SK-N-MC (cell line): ENCODE measurements at regions not wholly inside any gene's neighbourhood (a gene's known extent, or its start where the extent isn't known, plus 50 kb on each side); places are given as distances from the start of the nearest gene placed in this dataset.
A peak's percentile ranks its signal among the peaks of the same experiment; 100 is the strongest.
"Not testable (repeated sequence)": the region's sequence is repeated elsewhere in the genome, so short reads cannot be mapped to it uniquely, and the experiment has no call there.

Experiments
- DNase-seq: peaks from one replicate; pipeline ENCODE4 v3.0.0-alpha.2; 2011; ENCODE audit warnings: low read depth, low spot score
- H3K27ac ChIP-seq: fragments of 200-600 bp; sonication (generic); 2 replicates; pipeline ENCODE4 v1.5.1; 2016; ENCODE audit warnings: mixed run types
- H3K36me3 ChIP-seq: fragments of 200-600 bp; sonication (generic); 2 replicates; pipeline ENCODE4 v1.6.1; 2017; ENCODE audit warnings: antibody characterized with exemption, low read length, mixed read lengths; ENCODE audit not compliant: insufficient read depth
- H3K4me3 ChIP-seq: fragments of 200-600 bp; sonication (generic); 2 replicates; pipeline ENCODE4 v1.5.1; 2016
- H3K9ac ChIP-seq: fragments of 200-600 bp; sonication (generic); 2 replicates; pipeline ENCODE4 v1.8.0; 2017; ENCODE audit warnings: mixed run types, mixed read lengths; ENCODE audit not compliant: insufficient read length
- H3K9me3 ChIP-seq: fragments of 200-600 bp; sonication (generic); 2 replicates; pipeline ENCODE4 v1.6.1; 2017; ENCODE audit warnings: low read depth, mild to moderate bottlenecking, antibody characterized with exemption, low read length, moderate library complexity, mixed read lengths
- EZH2 ChIP-seq: fragments of 200-600 bp; sonication (generic); IDR thresholded peaks from one replicate; pipeline ENCODE4 v1.6.1; 2017; ENCODE audit warnings: antibody characterized with exemption
- FOXP2 ChIP-seq: optimal IDR thresholded peaks from 2 replicates; pipeline ENCODE3; 2011; ENCODE audit warnings: mild to moderate bottlenecking, moderate library complexity; ENCODE audit not compliant: insufficient read depth; ENCODE audit errors: extremely low read length, control extremely low read depth
- POLR2AphosphoS5 ChIP-seq: IDR thresholded peaks from 2 replicates; pipeline ENCODE4 v1.6.1; 2012; ENCODE audit warnings: mild to moderate bottlenecking, low read depth, low read length, borderline replicate concordance

DNA sequence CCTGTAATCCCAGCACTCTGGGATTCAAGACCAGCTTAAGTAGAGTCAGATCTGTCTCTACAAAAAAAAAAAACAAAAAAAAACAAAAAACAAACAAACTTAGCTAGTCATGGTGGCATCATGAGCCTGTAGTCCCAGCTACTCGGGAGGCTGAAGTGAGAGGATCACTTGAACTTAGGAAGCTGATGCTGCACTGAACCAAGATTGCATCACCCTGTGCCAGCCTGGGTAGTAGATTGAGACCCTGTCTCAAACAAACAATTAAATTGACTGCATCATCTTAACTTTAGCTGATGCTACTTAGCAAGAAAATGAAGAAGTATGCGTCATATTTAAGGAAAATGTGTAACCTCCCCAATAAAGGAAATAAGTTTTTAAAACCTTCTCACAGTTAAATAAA, 136.6 kb upstream of the ATXN7L3B start:
- no peak for DNase-seq
- no peak overlapping the region for H3K4me3 ChIP-seq
- H3K9ac ChIP-seq: no peak overlapping the region
- TF ChIP-seq FOXP2 (no peak), POLR2AphosphoS5 (no peak), EZH2 (no peak)
- no peaks in the 10 kb centered on the region for H3K36me3 ChIP-seq
- no peak overlapping the region for H3K27ac ChIP-seq
- H3K9me3 ChIP-seq: no peaks in the 10 kb centered on the region

DNA sequence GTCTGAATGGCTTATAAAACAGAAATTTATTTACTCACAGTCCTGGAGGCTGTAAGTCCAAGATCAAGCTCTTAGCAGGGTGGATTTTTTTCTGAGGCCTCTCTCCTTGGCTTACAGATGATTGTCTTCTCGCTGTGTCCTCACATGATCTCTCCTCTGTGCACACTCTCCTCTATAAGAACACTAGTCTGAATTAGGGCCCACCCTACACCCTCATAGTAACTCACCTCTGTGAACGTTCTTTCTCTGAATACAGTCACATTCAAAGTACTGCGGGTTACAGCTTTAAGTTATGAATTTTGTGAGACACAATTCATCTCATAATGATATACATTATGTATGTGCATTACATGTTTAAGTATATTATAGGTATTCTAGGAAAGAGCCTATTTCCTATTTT, 135.7 kb upstream of the ATXN7L3B start:
- Histone ChIP-seq H3K36me3 (no peaks in the 10 kb centered on the region), H3K4me3 (no peak overlapping the region), H3K9me3 (no peaks in the 10 kb centered on the region), H3K9ac (no peak overlapping the region), H3K27ac (no peak overlapping the region)
- DNase-seq: no peak
- no peak for TF ChIP-seq POLR2AphosphoS5
- no peak for TF ChIP-seq FOXP2
- no peak for TF ChIP-seq EZH2

DNA sequence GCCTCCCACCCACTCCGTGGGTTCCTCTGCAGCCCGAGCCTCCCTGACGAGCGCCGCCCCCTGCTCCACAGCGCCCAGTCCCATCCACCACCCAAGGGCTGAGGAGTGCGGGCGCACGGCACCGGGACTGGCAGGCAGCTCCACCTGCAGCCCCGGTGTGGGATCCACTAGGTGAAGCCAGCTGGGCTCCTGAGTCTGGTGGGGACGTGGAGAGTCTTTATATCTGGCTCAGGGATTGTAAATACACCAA, 134.5 kb upstream of the ATXN7L3B start:
- not testable (repeated sequence) for H3K27ac ChIP-seq, H3K36me3 ChIP-seq, H3K9ac ChIP-seq, H3K9me3 ChIP-seq, H3K4me3 ChIP-seq, DNase-seq

DNA sequence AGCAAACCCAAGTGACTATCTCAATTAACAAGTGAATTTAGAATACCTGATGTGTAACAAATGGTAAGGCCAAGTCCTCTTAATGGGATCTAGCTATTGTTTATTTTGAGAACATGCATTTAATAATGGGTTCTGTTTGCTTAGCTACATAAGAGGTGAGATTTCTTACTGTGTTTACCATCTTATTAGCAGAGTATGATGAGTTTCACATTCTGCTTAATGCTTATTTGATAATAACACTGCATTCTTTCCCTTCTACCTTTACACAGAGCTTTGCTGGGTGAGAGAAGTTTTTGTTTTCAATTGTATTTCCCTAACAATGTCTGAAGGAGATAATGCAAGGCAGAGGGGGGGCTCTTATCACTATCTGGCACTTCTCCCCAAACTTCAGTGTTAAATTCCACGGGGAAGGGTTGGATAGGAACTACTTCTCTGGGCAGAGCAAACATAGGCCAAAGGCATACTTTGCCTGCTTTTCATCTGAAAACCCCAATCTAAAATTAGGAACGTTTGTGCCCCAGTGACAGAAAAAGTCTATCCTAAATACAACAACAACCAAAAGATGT, 129.0 kb upstream of the ATXN7L3B start:
- 0 out of 2 replicates have a peak overlapping the region, but pooled peaks have one; percentile 9 for H3K27ac ChIP-seq
- TF ChIP-seq FOXP2 (no peak), POLR2AphosphoS5 (no peak), EZH2 (no peak)

DNA sequence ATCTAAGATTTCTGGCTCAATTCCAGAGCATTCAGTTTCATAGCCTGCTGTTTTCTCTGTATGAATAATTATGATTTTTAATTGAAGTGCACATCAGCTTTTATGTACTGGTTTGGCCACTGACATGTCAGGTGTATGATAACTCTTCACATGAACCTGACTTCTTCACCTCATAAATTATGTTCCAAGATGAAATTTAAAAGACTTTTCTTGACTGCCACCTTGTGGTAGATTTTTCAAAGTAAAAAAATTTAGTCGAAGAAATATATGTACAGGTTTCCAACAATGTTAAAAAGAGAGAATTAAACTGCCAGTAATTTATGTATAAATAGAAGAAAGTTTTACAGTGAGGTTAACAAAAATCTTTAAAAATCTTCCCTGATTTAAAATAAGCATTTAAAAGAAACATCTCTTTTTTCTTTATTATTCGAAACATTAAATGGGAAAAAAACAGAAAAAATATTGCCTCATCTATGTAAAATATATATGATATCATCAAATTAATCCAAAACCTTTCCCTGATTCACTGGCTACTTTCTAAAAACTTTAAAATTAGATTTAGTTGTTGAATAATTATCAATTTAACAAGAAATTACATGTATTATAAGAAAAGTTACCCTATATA, 124.9 kb upstream of the ATXN7L3B start:
- Histone ChIP-seq H3K36me3 (no peaks in the 10 kb centered on the region), H3K9me3 (no peaks in the 10 kb centered on the region), H3K27ac (peak overlapping the region; percentile 57), H3K9ac (no peak overlapping the region), H3K4me3 (no peak overlapping the region)
- peak; percentile 51 for DNase-seq
- TF ChIP-seq EZH2: no peak
- no peak for TF ChIP-seq POLR2AphosphoS5
- no peak for TF ChIP-seq FOXP2

More for the DNA sequence above, 129.0 kb upstream of the ATXN7L3B start:
- DNase-seq: no peak
- Histone ChIP-seq H3K9ac (no peak overlapping the region), H3K9me3 (no peaks in the 10 kb centered on the region), H3K4me3 (no peak overlapping the region), H3K36me3 (no peaks in the 10 kb centered on the region)

DNA sequence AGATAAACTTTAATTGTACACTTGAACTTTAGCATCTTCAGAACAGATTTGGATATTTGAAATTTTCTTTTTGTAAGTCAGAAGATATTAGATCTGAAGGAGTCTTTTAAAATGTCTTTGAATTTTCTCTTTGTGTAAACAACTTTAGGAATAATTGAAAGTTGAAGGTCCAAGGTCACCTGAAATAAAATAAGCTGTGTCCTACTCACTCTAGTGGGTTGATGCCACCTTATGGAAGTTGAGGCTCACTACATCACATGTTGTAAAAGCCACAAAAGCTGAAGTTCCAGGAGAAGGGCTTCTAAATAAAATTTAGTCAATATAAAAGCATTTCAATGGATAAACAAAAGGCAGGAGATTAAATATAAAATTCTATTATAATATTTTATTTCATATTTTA, 122.0 kb upstream of the ATXN7L3B start:
- no peak overlapping the region for H3K4me3 ChIP-seq
- no peaks in the 10 kb centered on the region for H3K36me3 ChIP-seq
- no peaks in the 10 kb centered on the region for H3K9me3 ChIP-seq
- H3K9ac ChIP-seq: no peak overlapping the region
- DNase-seq: peak; percentile 37
- no peak overlapping the region for H3K27ac ChIP-seq
- TF ChIP-seq FOXP2 (no peak), POLR2AphosphoS5 (no peak), EZH2 (no peak)

DNA sequence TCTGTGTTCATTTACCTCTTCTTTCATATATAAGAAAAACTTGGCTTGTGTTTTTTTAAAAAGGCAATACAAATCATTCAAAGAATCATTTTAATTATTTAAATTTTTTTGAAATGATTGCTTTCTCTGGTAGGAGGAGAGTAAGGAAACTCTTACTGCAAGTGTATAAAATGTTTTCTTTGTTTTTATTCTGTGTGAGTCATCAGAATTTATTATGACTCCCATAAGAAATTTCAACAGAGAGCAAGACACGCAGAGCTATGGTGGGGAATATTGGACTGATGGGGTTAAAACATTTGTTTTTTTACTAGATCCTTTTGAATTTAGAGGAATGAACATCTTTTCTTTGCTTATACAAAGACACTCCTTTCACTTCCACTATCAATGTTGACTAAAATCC, 119.1 kb upstream of the ATXN7L3B start:
- TF ChIP-seq EZH2 (no peak), FOXP2 (no peak), POLR2AphosphoS5 (no peak)
- Histone ChIP-seq H3K9ac (no peak overlapping the region), H3K9me3 (no peaks in the 10 kb centered on the region), H3K36me3 (no peaks in the 10 kb centered on the region), H3K4me3 (no peak overlapping the region), H3K27ac (no peak overlapping the region)
- no peak for DNase-seq

DNA sequence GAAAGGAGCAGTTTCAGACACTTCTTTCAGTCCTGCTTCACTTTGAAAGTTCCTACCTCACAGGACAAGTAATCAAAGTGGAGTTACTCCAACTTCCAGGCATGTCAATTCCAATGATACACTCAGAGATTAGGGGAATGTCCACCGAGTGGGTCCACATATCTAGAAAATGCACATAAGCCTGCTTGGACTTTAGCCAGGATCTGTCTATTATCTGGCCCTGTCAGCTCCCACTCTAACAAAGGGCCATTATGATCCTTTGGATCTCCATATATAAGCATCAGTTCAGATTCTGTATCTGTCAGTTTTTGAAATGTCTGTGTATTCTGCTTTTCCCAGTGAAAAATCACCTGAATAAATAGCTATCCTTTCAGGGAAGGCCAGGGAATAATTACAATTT, 112.9 kb upstream of the ATXN7L3B start:
- no peak overlapping the region for H3K9ac ChIP-seq
- no peak overlapping the region for H3K27ac ChIP-seq
- no peaks in the 10 kb centered on the region for H3K9me3 ChIP-seq
- H3K36me3 ChIP-seq: no peaks in the 10 kb centered on the region
- no peak for DNase-seq
- TF ChIP-seq EZH2 (no peak), FOXP2 (no peak), POLR2AphosphoS5 (no peak)
- H3K4me3 ChIP-seq: no peak overlapping the region

DNA sequence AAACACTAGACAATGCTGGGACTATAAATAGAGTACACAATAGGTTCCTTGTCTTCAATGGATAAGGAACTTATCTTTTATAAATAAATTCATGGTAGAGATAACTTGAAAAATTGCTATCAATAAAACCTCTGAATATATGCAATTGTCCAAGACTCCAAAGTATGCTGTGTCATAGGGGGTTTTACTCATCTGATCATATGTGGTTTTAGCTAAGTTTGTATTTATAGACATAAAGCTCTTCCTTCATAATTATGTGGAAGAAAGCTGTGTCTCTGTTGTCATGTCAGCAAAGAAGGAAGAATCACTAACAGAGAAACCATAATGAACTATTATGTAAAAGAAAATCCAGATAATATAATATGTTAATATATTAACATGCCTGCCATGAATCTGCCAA, 111.5 kb upstream of the ATXN7L3B start:
- H3K9ac ChIP-seq: no peak overlapping the region
- H3K27ac ChIP-seq: no peak overlapping the region
- no peak for DNase-seq
- no peaks in the 10 kb centered on the region for H3K9me3 ChIP-seq
- no peaks in the 10 kb centered on the region for H3K36me3 ChIP-seq
- H3K4me3 ChIP-seq: no peak overlapping the region
- no peak for TF ChIP-seq EZH2
- no peak for TF ChIP-seq POLR2AphosphoS5
- no peak for TF ChIP-seq FOXP2
